ENCODE measurements at regions not wholly inside any gene's neighbourhood (a gene's known extent, or its start where the extent isn't known, plus 50 kb on each side); places are given as distances from the start of the nearest gene placed in this dataset.

- no peak overlapping the region for H3K4me3 ChIP-seq
- no peaks in the 10 kb centered on the region for H3K27me3 ChIP-seq
- no peak for TF ChIP-seq EP300 (IDR thresholded peaks at IDR 0.05)
- TF ChIP-seq POLR2A (IDR thresholded peaks at IDR 0.05), result no peak
- no peak for TF ChIP-seq POLR2AphosphoS5 (IDR thresholded peaks at IDR 0.05)
- no peak for TF ChIP-seq CTCF (IDR thresholded peaks at IDR 0.05)
- H3K36me3 ChIP-seq, result no peaks in the 10 kb centered on the region
- ATAC-seq (ENCODE audit: low FRiP score in 2 of 2) (peak; percentile 36 to 87), DNase-seq (peak in 1 of 2 donors; percentile 47)
- no peak overlapping the region for H3K27ac ChIP-seq
- no peaks in the 10 kb centered on the region for H3K9me3 ChIP-seq
- WGBS, 2 donors, result 70 to 72% methylated on average over 7 of the region's 7 CpGs
- peaks cover 0 to 8% (median 3%) of the 10 kb centered on the region in 4 donors for H3K4me1 ChIP-seq
Observed at GRCh38 chr1:24236789-24237371, 49.8 kb upstream of the IFNLR1 start.

Data from upper lobe of left lung (tissue), 6 donors.